Esophagus muscularis mucosa (tissue), 4 donors: ENCODE measurements at regions not wholly inside any gene's neighbourhood (a gene's known extent, or its start where the extent isn't known, plus 50 kb on each side); places are given as distances from the start of the nearest gene placed in this dataset.

Source experiments
- DNase-seq: peaks from one replicate; pipeline ENCODE4 v3.0.0-alpha.2; 2017; ENCODE audit errors: extremely low spot score
- H3K27ac ChIP-seq, 4 donors: fragments of 200-600 bp; sonication (generic); replicated peaks in 1 of 4; 1 replicate in 3 of 4; 2 replicates in 1 of 4; pipeline ENCODE4 v1.5.1; 2016 to 2019; ENCODE audit warnings: mild to moderate bottlenecking in 1 of 4
- H3K27me3 ChIP-seq, 4 donors: fragments of 200-600 bp; sonication (generic); one replicate each; pipeline versions ENCODE4 v1.5.1 to v1.6.0; 2016 to 2019
- H3K36me3 ChIP-seq, 4 donors: fragments of 200-600 bp; sonication (generic); one replicate each; pipeline ENCODE4 v1.5.1; 2016 to 2019
- H3K4me1 ChIP-seq, 4 donors: fragments of 200-600 bp; sonication (generic); one replicate each; pipeline ENCODE4 v1.5.1; 2016 to 2019
- H3K4me3 ChIP-seq, 4 donors: fragments of 200-600 bp; sonication (generic); 1 replicate in 2 of 4; 2 replicates in 2 of 4; pipeline ENCODE4 v1.5.1; 2016 to 2019; ENCODE audit warnings: mild to moderate bottlenecking in 4 of 4, moderate library complexity in 1 of 4
- H3K9me3 ChIP-seq, 4 donors: fragments of 200-600 bp; sonication (generic); 1 replicate in 3 of 4; 2 replicates in 1 of 4; pipeline ENCODE4 v1.5.1; 2016 to 2019
- CTCF ChIP-seq, 3 experiments: fragments of 200-600 bp in 2 of 3; fragments of 450-650 bp in 1 of 3; sonication (generic) in 2 of 3; IDR thresholded peaks; one replicate each; pipeline ENCODE4 v1.5.1; 2017 to 2019; ENCODE audit warnings: antibody characterized with exemption in 3 of 3, mild to moderate bottlenecking in 2 of 3, moderate library complexity in 1 of 3
- EP300 ChIP-seq: sonication (generic); formaldehyde crosslinking; IDR thresholded peaks from one replicate; pipeline ENCODE4 v1.6.1; 2017; ENCODE audit warnings: antibody characterized with exemption
- POLR2A ChIP-seq: fragments of 450-650 bp; IDR thresholded peaks from one replicate; pipeline ENCODE4 v1.6.1; 2017; ENCODE audit warnings: antibody characterized with exemption, moderate library complexity, mild to moderate bottlenecking, low read depth
- POLR2AphosphoS5 ChIP-seq, 2 donors: sonication (generic); formaldehyde crosslinking; IDR thresholded peaks; one replicate each; pipeline ENCODE4 v1.6.1; 2017; ENCODE audit warnings: antibody characterized with exemption in 2 of 2
- WGBS: methylation state at CpG from one replicate; pipeline ENCODE4 v1.1.5; 2018; 5-methylcytosine and 5-hydroxymethylcytosine counted together
- intact Hi-C: fragments of 100-400 bp; cut with DNase I; formaldehyde crosslinking; loops from one replicate; pipeline ENCODE4 v1.15.1; 2023

- WGBS: 88% methylated on average over 16 of the region's 16 CpGs
- Histone ChIP-seq H3K9me3 (no peaks in the 10 kb centered on the region), H3K27ac (no peak overlapping the region), H3K36me3 (no peaks in the 10 kb centered on the region), H3K4me1 (peaks cover 9 to 25% (median 12%) of the 10 kb centered on the region in 4 donors), H3K4me3 (no peak overlapping the region), H3K27me3 (no peaks in the 10 kb centered on the region)
- intact Hi-C loops: no loop called here
- no peak for DNase-seq
- no peak for TF ChIP-seq POLR2AphosphoS5 (IDR thresholded peaks at IDR 0.05)
- TF ChIP-seq CTCF (IDR thresholded peaks at IDR 0.05): no peak
- TF ChIP-seq EP300: no peak
- no peak for TF ChIP-seq POLR2A
These were observed 105.9 kb downstream of the LBH start for GRCh38 chr2:30336978-30337841.

GRCh38 chr2:30338475-30338874 is 107.1 kb downstream of the LBH start:
- TF ChIP-seq EP300: no peak
- no peak for TF ChIP-seq CTCF (IDR thresholded peaks at IDR 0.05)
- H3K9me3 ChIP-seq: no peaks in the 10 kb centered on the region
- peaks cover 9 to 20% (median 12%) of the 10 kb centered on the region in 4 donors for H3K4me1 ChIP-seq
- no peak overlapping the region for H3K27ac ChIP-seq
- intact Hi-C loops: no loop called here
- no peak overlapping the region for H3K4me3 ChIP-seq
- 74% methylated on average over 3 of the region's 3 CpGs for WGBS
- no peak for DNase-seq
- no peaks in the 10 kb centered on the region for H3K27me3 ChIP-seq
- H3K36me3 ChIP-seq: no peaks in the 10 kb centered on the region

GRCh38 chr2:30339071-30339470 is 107.7 kb downstream of the LBH start:
- TF ChIP-seq CTCF (IDR thresholded peaks at IDR 0.05) (no peak), POLR2AphosphoS5 (IDR thresholded peaks at IDR 0.05) (no peak), EP300 (no peak), POLR2A (no peak)
- Histone ChIP-seq H3K27ac (no peak overlapping the region), H3K36me3 (no peaks in the 10 kb centered on the region), H3K4me3 (no peak overlapping the region), H3K9me3 (no peaks in the 10 kb centered on the region), H3K4me1 (peaks cover 9 to 20% (median 12%) of the 10 kb centered on the region in 4 donors), H3K27me3 (no peaks in the 10 kb centered on the region)
- intact Hi-C loops: no loop called here
- WGBS: 86% methylated on average over 4 of the region's 4 CpGs
- no peak for DNase-seq

GRCh38 chr2:30341500-30342267 is 105.4 kb upstream of the LCLAT1 start:
- WGBS: 87% methylated on average over 8 of the region's 8 CpGs
- TF ChIP-seq POLR2AphosphoS5 (IDR thresholded peaks at IDR 0.05) (no peak), CTCF (IDR thresholded peaks at IDR 0.05) (no peak), EP300 (no peak), POLR2A (no peak)
- H3K4me1 ChIP-seq: peaks cover 11 to 15% (median 13%) of the 10 kb centered on the region in 4 donors
- H3K4me3 ChIP-seq: no peak overlapping the region
- intact Hi-C loops: no loop called here
- no peak for DNase-seq
- no peaks in the 10 kb centered on the region for H3K27me3 ChIP-seq
- H3K36me3 ChIP-seq: no peaks in the 10 kb centered on the region
- H3K27ac ChIP-seq: no peak overlapping the region
- no peaks in the 10 kb centered on the region for H3K9me3 ChIP-seq
